ENCODE measurements at regions not wholly inside any gene's neighbourhood (a gene's known extent, or its start where the extent isn't known, plus 50 kb on each side); places are given as distances from the start of the nearest gene placed in this dataset.

DNA sequence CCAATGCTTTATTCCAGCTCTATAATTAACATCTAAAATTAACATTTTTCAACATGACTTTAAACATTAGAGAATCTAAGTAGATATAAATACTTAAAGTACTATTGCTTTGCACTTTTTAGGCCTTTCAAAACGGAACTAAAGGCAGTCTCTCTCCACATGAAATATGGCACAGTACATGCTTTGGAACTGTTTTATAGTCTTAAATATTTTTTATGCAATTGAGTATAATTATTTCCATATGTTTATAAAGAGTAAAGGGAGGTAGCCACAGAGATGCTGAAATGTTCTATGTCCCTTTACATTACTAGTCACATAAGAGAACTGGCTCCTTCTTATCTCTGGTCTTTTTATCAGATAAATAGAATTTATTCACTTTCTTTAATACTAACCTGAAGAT, 674.0 kb downstream of the PLCL1 start:
- ChIA-PET CTCF (no interaction called here), POLR2A (ENCODE audit: low non-redundant PET) (no interaction called here)
- TF ChIP-seq, protein P1, sequence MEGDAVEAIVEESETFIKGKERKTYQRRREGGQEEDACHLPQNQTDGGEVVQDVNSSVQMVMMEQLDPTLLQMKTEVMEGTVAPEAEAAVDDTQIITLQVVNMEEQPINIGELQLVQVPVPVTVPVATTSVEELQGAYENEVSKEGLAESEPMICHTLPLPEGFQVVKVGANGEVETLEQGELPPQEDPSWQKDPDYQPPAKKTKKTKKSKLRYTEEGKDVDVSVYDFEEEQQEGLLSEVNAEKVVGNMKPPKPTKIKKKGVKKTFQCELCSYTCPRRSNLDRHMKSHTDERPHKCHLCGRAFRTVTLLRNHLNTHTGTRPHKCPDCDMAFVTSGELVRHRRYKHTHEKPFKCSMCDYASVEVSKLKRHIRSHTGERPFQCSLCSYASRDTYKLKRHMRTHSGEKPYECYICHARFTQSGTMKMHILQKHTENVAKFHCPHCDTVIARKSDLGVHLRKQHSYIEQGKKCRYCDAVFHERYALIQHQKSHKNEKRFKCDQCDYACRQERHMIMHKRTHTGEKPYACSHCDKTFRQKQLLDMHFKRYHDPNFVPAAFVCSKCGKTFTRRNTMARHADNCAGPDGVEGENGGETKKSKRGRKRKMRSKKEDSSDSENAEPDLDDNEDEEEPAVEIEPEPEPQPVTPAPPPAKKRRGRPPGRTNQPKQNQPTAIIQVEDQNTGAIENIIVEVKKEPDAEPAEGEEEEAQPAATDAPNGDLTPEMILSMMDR (conservative IDR thresholded peaks at IDR 0.05; ENCODE audit: low read depth), result no peak
- H3K27ac ChIP-seq, result no peak overlapping the region
- no peak for DNase-seq (ENCODE audit: low spot score)

DNA sequence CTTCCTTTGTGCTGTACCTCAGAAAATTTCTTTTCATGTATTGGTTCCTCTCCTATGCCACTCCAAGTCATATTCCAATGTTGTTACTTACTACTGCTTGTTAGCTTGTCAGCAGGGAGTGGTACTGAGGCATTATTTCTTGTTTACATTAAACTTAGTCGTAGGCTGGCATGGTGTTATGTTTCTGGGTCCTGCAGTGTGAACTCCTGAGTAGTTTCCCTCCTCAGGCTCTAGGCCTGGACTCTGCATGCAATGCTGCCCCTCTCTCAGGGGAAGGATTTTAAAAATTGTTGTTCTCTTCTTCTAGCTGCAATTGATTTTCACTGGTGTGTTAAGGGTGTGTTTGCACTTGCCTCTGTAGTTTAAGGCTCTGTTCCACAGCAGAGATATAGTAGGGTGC, 671.6 kb downstream of the PLCL1 start:
- CTCF ChIA-PET, result no interaction called here
- TF ChIP-seq, protein P1 (conservative IDR thresholded peaks at IDR 0.05; ENCODE audit: low read depth), result no peak
- H3K27ac ChIP-seq, result no peak overlapping the region
- POLR2A ChIA-PET (ENCODE audit: low non-redundant PET), result no interaction called here
- DNase-seq (ENCODE audit: low spot score), result no peak

DNA sequence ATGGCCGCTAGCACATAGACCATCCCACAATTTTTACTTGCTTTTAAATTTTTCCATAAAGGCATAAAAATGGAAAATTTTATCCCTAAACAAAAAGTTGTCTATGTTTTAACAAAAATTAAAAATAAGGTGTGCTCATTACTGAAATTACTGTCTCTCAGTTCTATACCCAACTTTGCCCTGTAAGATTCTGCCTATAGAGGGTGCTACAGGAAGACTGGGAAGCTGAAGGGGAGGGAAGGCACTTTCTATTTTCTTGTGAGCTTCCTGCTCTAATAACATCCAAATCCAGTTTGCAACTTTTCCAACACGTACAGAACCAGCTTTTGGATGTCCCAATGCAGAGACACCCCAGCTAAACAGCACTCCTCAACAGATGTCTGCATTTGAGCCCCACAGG, 666.9 kb downstream of the PLCL1 start:
- ChIA-PET POLR2A (ENCODE audit: low non-redundant PET) (no interaction called here), CTCF (interaction anchor here (0.6 kb wide), 1 partner anchor 1364 kb away, joined by 3 read pairs; no protein-coding TSS in a partner anchor)
- no peak overlapping the region for H3K27ac ChIP-seq
- no peak for DNase-seq (ENCODE audit: low spot score)
- TF ChIP-seq, protein P1 (conservative IDR thresholded peaks at IDR 0.05; ENCODE audit: low read depth), result no peak

DNA sequence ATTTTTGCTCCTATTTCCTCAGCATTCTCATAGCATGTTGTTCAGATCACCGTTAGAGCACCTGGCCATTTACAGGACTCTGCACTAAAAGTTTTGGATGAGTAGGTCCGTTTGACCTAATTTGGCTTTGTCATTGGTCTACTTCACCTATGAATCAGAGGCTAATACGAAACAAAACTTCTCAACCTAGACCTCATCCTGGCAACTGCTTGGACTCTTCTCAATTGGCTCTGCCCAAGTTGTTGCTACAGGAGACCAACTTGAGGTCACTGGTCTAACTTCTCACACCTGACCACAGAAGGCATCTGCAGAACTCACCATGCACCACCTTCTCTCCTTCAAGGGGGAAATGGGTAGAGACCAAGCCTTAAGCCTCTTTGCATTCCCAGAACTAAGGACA, 663.7 kb downstream of the PLCL1 start:
- CTCF ChIA-PET, result no interaction called here
- POLR2A ChIA-PET (ENCODE audit: low non-redundant PET), result no interaction called here
- no peak for DNase-seq (ENCODE audit: low spot score)
- no peak overlapping the region for H3K27ac ChIP-seq
- TF ChIP-seq, protein P1 (conservative IDR thresholded peaks at IDR 0.05; ENCODE audit: low read depth), result no peak

DNA sequence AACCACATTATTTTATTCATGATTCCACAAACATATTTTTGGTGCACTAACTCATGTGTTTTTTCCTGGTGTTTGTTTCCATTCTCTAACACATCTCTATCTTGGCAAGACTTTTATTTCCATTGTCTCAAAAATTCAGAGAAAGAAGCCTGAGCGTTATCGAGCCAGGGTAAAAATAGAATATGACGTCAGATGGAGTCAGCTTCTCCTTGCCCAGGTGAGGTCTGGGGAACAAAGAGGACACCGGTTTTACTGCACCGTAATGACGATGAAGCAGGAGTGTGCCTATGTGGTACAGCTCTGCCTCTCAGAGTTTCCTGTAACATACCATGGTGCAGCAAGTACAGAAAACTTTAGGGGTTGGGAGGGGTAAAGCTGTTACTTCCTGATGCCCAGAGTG, 661.6 kb downstream of the PLCL1 start:
- ChIA-PET CTCF (no interaction called here), POLR2A (ENCODE audit: low non-redundant PET) (no interaction called here)
- TF ChIP-seq, protein P1 (conservative IDR thresholded peaks at IDR 0.05; ENCODE audit: low read depth), result no peak
- H3K27ac ChIP-seq, result no peak overlapping the region
- DNase-seq (ENCODE audit: low spot score), result no peak

DNA sequence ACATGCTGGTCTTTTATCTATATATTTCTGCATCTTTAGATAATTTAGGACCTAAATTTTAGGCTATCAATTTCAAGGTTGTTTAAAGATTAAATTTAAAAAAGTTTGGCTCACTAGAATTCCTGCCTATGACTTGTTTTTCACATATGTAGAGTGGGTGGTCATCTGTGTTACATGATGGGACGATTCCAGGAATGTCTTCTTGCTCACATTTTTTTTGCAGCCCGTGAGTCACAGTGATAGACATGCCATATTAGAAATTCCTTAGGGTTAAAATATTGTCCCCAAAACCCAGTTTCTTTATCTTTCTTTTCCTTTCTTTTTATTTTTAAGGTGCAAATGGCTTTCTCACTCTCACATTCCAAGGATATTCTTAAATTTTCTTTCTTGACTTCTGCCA, 652.0 kb downstream of the PLCL1 start:
- DNase-seq (ENCODE audit: low spot score), result no peak
- CTCF ChIA-PET, result no interaction called here
- H3K27ac ChIP-seq, result no peak overlapping the region
- POLR2A ChIA-PET (ENCODE audit: low non-redundant PET), result no interaction called here
- TF ChIP-seq, protein P1 (conservative IDR thresholded peaks at IDR 0.05; ENCODE audit: low read depth), result no peak

DNA sequence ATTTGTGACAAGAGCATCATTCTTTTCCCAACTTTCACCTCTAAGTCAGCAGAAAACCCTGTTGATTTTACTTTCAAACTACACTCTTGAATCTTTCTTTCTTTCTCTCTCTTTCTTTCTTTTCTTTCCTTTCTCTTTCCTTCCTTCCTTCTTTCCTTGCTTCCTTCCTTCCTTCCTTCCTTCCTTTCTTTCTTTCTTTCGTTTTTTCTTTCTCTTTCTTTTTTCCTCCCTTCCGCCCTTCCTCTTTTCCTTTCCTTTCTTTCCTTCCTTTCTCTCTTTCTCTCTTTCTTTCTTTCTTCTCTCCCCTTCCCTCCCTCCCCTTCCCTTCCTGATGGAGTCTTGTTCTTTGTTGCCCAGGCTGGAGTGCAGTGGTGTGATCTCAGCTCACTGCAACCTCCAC, 649.5 kb downstream of the PLCL1 start:
- no peak overlapping the region for H3K27ac ChIP-seq
- POLR2A ChIA-PET (ENCODE audit: low non-redundant PET), result no interaction called here
- TF ChIP-seq, protein P1 (conservative IDR thresholded peaks at IDR 0.05; ENCODE audit: low read depth), result no peak
- CTCF ChIA-PET, result no interaction called here
- DNase-seq (ENCODE audit: low spot score), result no peak

All from RWPE1 (cell line).